Chondrocyte (in vitro differentiated cells): ENCODE measurements at regions not wholly inside any gene's neighbourhood (a gene's known extent, or its start where the extent isn't known, plus 50 kb on each side); places are given as distances from the start of the nearest gene placed in this dataset.

Experiments used
- DNase-seq: peaks from one replicate; pipeline ENCODE4 v3.0.0; 2021; ENCODE audit warnings: mixed read lengths, low spot score
- H3K27ac Mint-ChIP-seq: one replicate; pipeline ENCODE4 v1.8.0; 2021; ENCODE audit warnings: mild to moderate bottlenecking, moderate library complexity, mixed read lengths; ENCODE audit not compliant: unreplicated experiment
- H3K27me3 Mint-ChIP-seq: 2 replicates; pipeline ENCODE4 v1.8.0; 2021; ENCODE audit warnings: low read depth, mixed read lengths
- H3K36me3 Mint-ChIP-seq: 2 replicates; pipeline ENCODE4 v1.8.0; 2021; ENCODE audit warnings: low read depth, mixed read lengths
- H3K4me1 Mint-ChIP-seq: 2 replicates; pipeline ENCODE4 v1.8.0; 2021; ENCODE audit warnings: low read depth, mild to moderate bottlenecking, mixed read lengths
- H3K4me3 Mint-ChIP-seq: one replicate; pipeline ENCODE4 v1.8.0; 2021; ENCODE audit warnings: mild to moderate bottlenecking, moderate library complexity, mixed read lengths; ENCODE audit not compliant: unreplicated experiment
- H3K9me3 Mint-ChIP-seq: 2 replicates; pipeline ENCODE4 v1.8.0; 2021; ENCODE audit warnings: low read depth, mixed read lengths
- CTCF ChIP-seq: fragments of 200-600 bp; sonication (generic); IDR thresholded peaks from 2 replicates; pipeline ENCODE4 v1.5.0; 2021; ENCODE audit warnings: antibody characterized with exemption, mild to moderate bottlenecking, moderate library complexity

GRCh38 chr12:128123096-128123495, 143.9 kb upstream of the TMEM132C start:
- DNase-seq: no peak
- no peaks in the 10 kb centered on the region for H3K4me1 Mint-ChIP-seq
- H3K9me3 Mint-ChIP-seq: peaks cover 5% of the 10 kb centered on the region
- peaks cover 1% of the 10 kb centered on the region for H3K27me3 Mint-ChIP-seq
- H3K36me3 Mint-ChIP-seq: no peaks in the 10 kb centered on the region
- H3K27ac Mint-ChIP-seq: no peak overlapping the region
- TF ChIP-seq CTCF: no peak
- no peak overlapping the region for H3K4me3 Mint-ChIP-seq

- DNase-seq: no peak
- Mint-ChIP-seq H3K27me3 (peaks cover 7% of the 10 kb centered on the region), H3K27ac (no peak overlapping the region), H3K4me3 (no peak overlapping the region), H3K4me1 (no peaks in the 10 kb centered on the region), H3K36me3 (no peaks in the 10 kb centered on the region), H3K9me3 (no peaks in the 10 kb centered on the region)
- TF ChIP-seq CTCF: no peak
These were observed 135.0 kb upstream of the TMEM132C start for GRCh38 chr12:128131955-128132354.

- no peaks in the 10 kb centered on the region for H3K36me3 Mint-ChIP-seq
- DNase-seq: no peak
- H3K9me3 Mint-ChIP-seq: no peaks in the 10 kb centered on the region
- H3K27me3 Mint-ChIP-seq: peaks cover 6% of the 10 kb centered on the region
- H3K4me1 Mint-ChIP-seq: no peaks in the 10 kb centered on the region
- H3K27ac Mint-ChIP-seq: no peak overlapping the region
- no peak overlapping the region for H3K4me3 Mint-ChIP-seq
- no peak for TF ChIP-seq CTCF
These were observed 133.5 kb upstream of the TMEM132C start for GRCh38 chr12:128133321-128134073.

GRCh38 chr12:128137140-128137539, 129.8 kb upstream of the TMEM132C start:
- Mint-ChIP-seq H3K4me1 (peaks cover 5% of the 10 kb centered on the region), H3K36me3 (no peaks in the 10 kb centered on the region), H3K27me3 (peaks cover 4% of the 10 kb centered on the region), H3K9me3 (no peaks in the 10 kb centered on the region), H3K27ac (no peak overlapping the region), H3K4me3 (no peak overlapping the region)
- no peak for DNase-seq
- no peak for TF ChIP-seq CTCF

GRCh38 chr12:128138125-128138524, 128.8 kb upstream of the TMEM132C start:
- Mint-ChIP-seq H3K36me3 (no peaks in the 10 kb centered on the region), H3K27ac (no peak overlapping the region), H3K9me3 (no peaks in the 10 kb centered on the region), H3K27me3 (peaks cover 4% of the 10 kb centered on the region), H3K4me1 (peaks cover 5% of the 10 kb centered on the region), H3K4me3 (no peak overlapping the region)
- DNase-seq: no peak
- no peak for TF ChIP-seq CTCF
